ENCODE measurements at regions not wholly inside any gene's neighbourhood (a gene's known extent, or its start where the extent isn't known, plus 50 kb on each side); places are given as distances from the start of the nearest gene placed in this dataset.

GRCh38 chr2:116922414-116922813 is 892.1 kb upstream of the DDX18 start:
- Histone ChIP-seq H2AFZ (ENCODE audit: low read depth, low read length, poor library complexity, severe bottlenecking) (no peak overlapping the region), H3K9me2 (ENCODE audit: insufficient read depth) (no peaks in the 10 kb centered on the region), H3K27me3 (ENCODE audit: insufficient read depth, low read length) (no peaks in the 10 kb centered on the region), H3K4me1 (ENCODE audit: control insufficient read depth in 1 of 2, insufficient read depth in 2 of 2, low read length in 2 of 2) (no peaks in the 10 kb centered on the region), H3K9ac (ENCODE audit: low read length) (no peak overlapping the region), H3K4me2 (ENCODE audit: low read length) (no peak overlapping the region), H3K4me3 (replicated peaks in 1 of 2; ENCODE audit: low read depth in 1 of 2, low read length in 2 of 2) (no peak overlapping the region), H3K79me2 (ENCODE audit: insufficient read depth, low read length) (no peaks in the 10 kb centered on the region), H3K9me3 (ENCODE audit: control insufficient read depth in 1 of 2, insufficient read depth in 1 of 2, low read depth in 1 of 2, low read length in 2 of 2) (peaks cover 24% of the 10 kb centered on the region in 2 experiments; a peak in 2 of 4 replicates), H3K36me3 (ENCODE audit: control insufficient read depth in 1 of 2, insufficient read depth in 2 of 2, low read length in 2 of 2) (no peaks in the 10 kb centered on the region), H3K27ac (ENCODE audit: low read depth, low read length) (no peak overlapping the region), H4K20me1 (ENCODE audit: insufficient read depth) (no peaks in the 10 kb centered on the region)
- ChIA-PET POLR2A (no interaction called here), CTCF (no interaction called here), RAD21 (ENCODE audit: low non-redundant PET in 1 of 2, low total read pairs in 2 of 2, uncharacterized antibody in 2 of 2, unreplicated experiment in 2 of 2) (no interaction called here)
- DNase-seq (ENCODE audit: low read depth, low spot score) (no peak), ATAC-seq (no peak)
- TF ChIP-seq FOSL1 (IDR thresholded peaks at IDR 0.05; ENCODE audit: low read depth), result no peak
- no peak for TF ChIP-seq REST (IDR thresholded peaks at IDR 0.05; ENCODE audit: low read depth)
- no peak for TF ChIP-seq POLR2AphosphoS5 (IDR thresholded peaks at IDR 0.05; ENCODE audit: low read depth, low read length)
- no peak for TF ChIP-seq MAX (IDR thresholded peaks at IDR 0.05)
- TF ChIP-seq EGR1 (IDR thresholded peaks at IDR 0.05; ENCODE audit: low read depth), result no peak
- no peak for TF ChIP-seq ELF1 (IDR thresholded peaks at IDR 0.05; ENCODE audit: borderline replicate concordance, low read depth)
- no peak for TF ChIP-seq ZBTB33 (IDR thresholded peaks at IDR 0.05; ENCODE audit: extremely low read depth, insufficient replicate concordance, low read length)
- TF ChIP-seq ATF3 (IDR thresholded peaks at IDR 0.05), result no peak
- no peak for TF ChIP-seq YY1 (IDR thresholded peaks at IDR 0.05; ENCODE audit: extremely low read depth, insufficient replicate concordance, low read depth, low read length)
- no peak for TF ChIP-seq RAD21 (IDR thresholded peaks at IDR 0.05; ENCODE audit: low read depth)
- BruUV-seq (replicated peaks), result no TSS peak
- intact Hi-C loops (cut with micrococcal nuclease), result no loop called here
